Tibial nerve (tissue), 3 donors: ENCODE measurements at regions not wholly inside any gene's neighbourhood (a gene's known extent, or its start where the extent isn't known, plus 50 kb on each side); places are given as distances from the start of the nearest gene placed in this dataset.

ENCODE experiments used
- POLR2A ChIP-seq, 2 donors: fragments of 450-650 bp; IDR thresholded peaks; one replicate each; pipeline ENCODE4 v1.6.1; 2017; ENCODE audit warnings: antibody characterized with exemption in 2 of 2, mild to moderate bottlenecking in 2 of 2, moderate library complexity in 2 of 2
- TF ChIP-seq, protein P1 (sequence below), 5 experiments: fragments of 200-600 bp in 3 of 5; fragments of 450-650 bp in 2 of 5; sonication (generic) in 3 of 5; IDR thresholded peaks; one replicate each; pipeline ENCODE4 v1.5.1; 2016 to 2019; ENCODE audit warnings: antibody characterized with exemption in 5 of 5, mild to moderate bottlenecking in 3 of 5, moderate library complexity in 2 of 5

DNA sequence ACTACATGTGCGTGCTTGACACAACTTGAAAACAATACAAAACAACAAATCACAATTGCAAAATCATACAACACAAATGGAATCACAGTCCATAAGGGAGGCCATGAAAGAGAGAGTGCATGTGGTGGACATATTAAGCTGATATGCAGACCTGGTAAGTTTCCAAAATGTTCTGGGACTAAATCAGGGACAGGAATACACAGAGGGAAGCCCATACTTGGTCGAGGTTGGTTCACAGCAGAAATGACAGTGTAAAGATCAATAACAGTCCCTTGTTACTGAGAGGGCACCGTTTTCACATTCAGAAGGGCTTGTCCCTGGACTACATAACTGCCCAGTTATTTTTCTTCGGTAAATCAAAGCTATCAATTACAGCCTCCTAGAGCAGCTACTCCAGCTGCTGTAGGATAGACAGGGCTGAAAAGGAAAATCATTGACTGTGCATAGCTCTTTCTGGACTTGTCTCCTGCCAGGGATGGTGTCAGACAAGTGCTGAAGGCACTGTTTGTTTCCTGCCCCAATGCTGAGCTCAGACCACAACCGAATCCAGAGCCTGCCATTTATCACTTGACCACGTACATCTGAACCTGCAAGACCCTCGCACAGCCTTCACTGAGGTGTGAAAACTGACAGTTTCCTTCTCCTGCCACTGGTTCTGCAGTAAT, 79.5 kb upstream of the KCNMB2 start:
- no peak for TF ChIP-seq POLR2A (IDR thresholded peaks at IDR 0.05)
- TF ChIP-seq, protein P1, sequence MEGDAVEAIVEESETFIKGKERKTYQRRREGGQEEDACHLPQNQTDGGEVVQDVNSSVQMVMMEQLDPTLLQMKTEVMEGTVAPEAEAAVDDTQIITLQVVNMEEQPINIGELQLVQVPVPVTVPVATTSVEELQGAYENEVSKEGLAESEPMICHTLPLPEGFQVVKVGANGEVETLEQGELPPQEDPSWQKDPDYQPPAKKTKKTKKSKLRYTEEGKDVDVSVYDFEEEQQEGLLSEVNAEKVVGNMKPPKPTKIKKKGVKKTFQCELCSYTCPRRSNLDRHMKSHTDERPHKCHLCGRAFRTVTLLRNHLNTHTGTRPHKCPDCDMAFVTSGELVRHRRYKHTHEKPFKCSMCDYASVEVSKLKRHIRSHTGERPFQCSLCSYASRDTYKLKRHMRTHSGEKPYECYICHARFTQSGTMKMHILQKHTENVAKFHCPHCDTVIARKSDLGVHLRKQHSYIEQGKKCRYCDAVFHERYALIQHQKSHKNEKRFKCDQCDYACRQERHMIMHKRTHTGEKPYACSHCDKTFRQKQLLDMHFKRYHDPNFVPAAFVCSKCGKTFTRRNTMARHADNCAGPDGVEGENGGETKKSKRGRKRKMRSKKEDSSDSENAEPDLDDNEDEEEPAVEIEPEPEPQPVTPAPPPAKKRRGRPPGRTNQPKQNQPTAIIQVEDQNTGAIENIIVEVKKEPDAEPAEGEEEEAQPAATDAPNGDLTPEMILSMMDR (IDR thresholded peaks at IDR 0.05): no peak
